Neural crest cell (in vitro differentiated cells): ENCODE measurements at regions not wholly inside any gene's neighbourhood (a gene's known extent, or its start where the extent isn't known, plus 50 kb on each side); places are given as distances from the start of the nearest gene placed in this dataset.

Experiments used
- DNase-seq: peaks from one replicate; pipeline ENCODE4 v3.0.0; 2021; ENCODE audit warnings: low read depth, mixed read lengths, low spot score
- H3K27ac Mint-ChIP-seq: one replicate; pipeline ENCODE4 v1.8.0; 2021; ENCODE audit warnings: mild to moderate bottlenecking, mixed read lengths; ENCODE audit not compliant: unreplicated experiment
- H3K27me3 Mint-ChIP-seq: 2 replicates; pipeline ENCODE4 v1.8.0; 2021; ENCODE audit warnings: low read depth, mild to moderate bottlenecking, mixed read lengths
- H3K36me3 Mint-ChIP-seq: 2 replicates; pipeline ENCODE4 v1.8.0; 2021; ENCODE audit warnings: low read depth, mild to moderate bottlenecking, mixed read lengths
- H3K4me1 Mint-ChIP-seq: 2 replicates; pipeline ENCODE4 v1.8.0; 2021; ENCODE audit warnings: mixed read lengths
- H3K4me3 Mint-ChIP-seq: one replicate; pipeline ENCODE4 v1.8.0; 2021; ENCODE audit warnings: mild to moderate bottlenecking, mixed read lengths
- H3K9me3 Mint-ChIP-seq: 2 replicates; pipeline ENCODE4 v1.8.0; 2021; ENCODE audit warnings: mixed read lengths
- TF ChIP-seq, protein P1 (sequence below): fragments of 200-600 bp; sonication (generic); conservative IDR thresholded peaks from 2 replicates; pipeline ENCODE4 v1.5.0; 2021; ENCODE audit warnings: antibody characterized with exemption, mild to moderate bottlenecking

DNA sequence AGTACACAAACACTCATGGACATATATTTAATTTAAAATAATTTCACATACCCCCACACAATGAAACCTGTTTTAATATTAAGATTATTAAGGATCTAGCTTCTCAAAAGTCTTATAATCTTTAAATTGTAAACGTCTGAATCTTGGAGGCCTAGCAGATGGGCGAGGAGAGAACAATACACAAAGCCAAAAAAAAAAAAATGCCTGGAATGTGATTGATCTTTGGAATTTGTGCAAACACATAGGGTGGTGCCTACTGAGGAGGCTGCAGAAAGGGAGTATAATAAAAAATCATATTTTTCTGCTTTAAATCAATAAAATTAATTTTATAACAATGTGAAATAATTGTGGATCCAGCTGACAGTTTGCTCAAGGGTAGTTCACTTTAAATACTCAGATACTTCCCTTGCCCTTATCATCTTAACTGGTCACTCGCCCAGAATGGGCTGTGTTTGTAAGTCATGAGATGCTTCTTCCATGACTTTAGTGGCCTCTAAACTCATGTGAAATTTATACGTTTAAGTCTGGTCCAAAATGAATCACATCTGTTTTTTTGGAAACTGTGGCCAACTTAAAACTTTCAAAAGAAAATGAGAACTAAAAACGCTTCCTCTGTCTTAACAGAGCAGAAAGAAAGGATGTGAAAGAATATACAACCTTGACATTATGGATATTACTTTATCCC, 802.8 kb upstream of the CXADR start:
- H3K27ac Mint-ChIP-seq = no peak overlapping the region
- H3K4me3 Mint-ChIP-seq = no peak overlapping the region
- peaks cover 2% of the 10 kb centered on the region for H3K9me3 Mint-ChIP-seq
- H3K36me3 Mint-ChIP-seq = no peaks in the 10 kb centered on the region
- TF ChIP-seq, protein P1, sequence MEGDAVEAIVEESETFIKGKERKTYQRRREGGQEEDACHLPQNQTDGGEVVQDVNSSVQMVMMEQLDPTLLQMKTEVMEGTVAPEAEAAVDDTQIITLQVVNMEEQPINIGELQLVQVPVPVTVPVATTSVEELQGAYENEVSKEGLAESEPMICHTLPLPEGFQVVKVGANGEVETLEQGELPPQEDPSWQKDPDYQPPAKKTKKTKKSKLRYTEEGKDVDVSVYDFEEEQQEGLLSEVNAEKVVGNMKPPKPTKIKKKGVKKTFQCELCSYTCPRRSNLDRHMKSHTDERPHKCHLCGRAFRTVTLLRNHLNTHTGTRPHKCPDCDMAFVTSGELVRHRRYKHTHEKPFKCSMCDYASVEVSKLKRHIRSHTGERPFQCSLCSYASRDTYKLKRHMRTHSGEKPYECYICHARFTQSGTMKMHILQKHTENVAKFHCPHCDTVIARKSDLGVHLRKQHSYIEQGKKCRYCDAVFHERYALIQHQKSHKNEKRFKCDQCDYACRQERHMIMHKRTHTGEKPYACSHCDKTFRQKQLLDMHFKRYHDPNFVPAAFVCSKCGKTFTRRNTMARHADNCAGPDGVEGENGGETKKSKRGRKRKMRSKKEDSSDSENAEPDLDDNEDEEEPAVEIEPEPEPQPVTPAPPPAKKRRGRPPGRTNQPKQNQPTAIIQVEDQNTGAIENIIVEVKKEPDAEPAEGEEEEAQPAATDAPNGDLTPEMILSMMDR = no peak
- no peak for DNase-seq
- H3K27me3 Mint-ChIP-seq = no peaks in the 10 kb centered on the region
- peaks cover 3% of the 10 kb centered on the region for H3K4me1 Mint-ChIP-seq

DNA sequence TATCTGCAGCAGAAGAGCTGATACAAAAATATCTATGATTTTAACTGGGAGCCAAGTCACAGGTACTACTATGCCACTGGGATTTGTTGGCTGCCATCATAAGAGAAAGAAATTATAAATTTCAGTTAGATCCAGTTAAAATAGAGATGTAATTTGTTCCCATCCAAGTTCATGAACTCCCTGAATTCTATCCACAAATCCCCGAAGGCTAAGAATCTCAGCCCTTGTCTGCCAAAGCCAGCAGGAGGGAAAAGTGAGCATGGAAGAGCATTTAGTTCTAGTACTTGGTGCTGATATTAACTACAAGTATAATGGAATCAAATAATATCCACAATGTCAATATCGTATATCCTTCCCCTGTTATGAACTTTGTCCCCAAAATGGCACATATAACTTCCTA, 801.1 kb upstream of the CXADR start:
- no peak for DNase-seq
- TF ChIP-seq, protein P1 = no peak
- H3K4me3 Mint-ChIP-seq = no peak overlapping the region
- H3K4me1 Mint-ChIP-seq = peaks cover 3% of the 10 kb centered on the region
- no peak overlapping the region for H3K27ac Mint-ChIP-seq
- peaks cover 2% of the 10 kb centered on the region for H3K9me3 Mint-ChIP-seq
- H3K36me3 Mint-ChIP-seq = no peaks in the 10 kb centered on the region
- no peaks in the 10 kb centered on the region for H3K27me3 Mint-ChIP-seq

GRCh38 chr21:16713331-16714117, 799.3 kb upstream of the CXADR start:
- Mint-ChIP-seq H3K4me3 (no peak overlapping the region), H3K27me3 (no peaks in the 10 kb centered on the region), H3K27ac (no peak overlapping the region), H3K4me1 (peaks cover 3% of the 10 kb centered on the region), H3K36me3 (no peaks in the 10 kb centered on the region), H3K9me3 (peaks cover 2% of the 10 kb centered on the region)
- TF ChIP-seq, protein P1 = no peak
- no peak for DNase-seq

DNA sequence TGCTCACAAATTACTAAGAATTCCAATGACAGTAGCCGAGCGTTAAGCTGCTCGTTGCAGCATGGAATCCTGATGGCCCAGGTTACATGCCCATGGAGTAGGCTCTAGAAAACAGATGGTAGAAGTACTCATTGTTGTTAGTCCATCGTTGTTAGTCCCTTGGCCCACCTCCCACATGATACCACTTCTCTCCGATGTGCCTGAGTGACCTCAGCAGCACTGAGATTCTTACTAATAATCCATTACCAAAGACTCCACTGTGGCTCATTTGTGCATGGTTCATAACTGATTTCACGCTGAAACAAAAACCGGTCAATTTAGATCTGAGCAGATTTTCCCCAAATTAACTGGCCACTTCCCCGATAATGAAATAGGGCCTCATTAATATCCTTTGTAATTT, 772.3 kb upstream of the CXADR start:
- peaks cover 5% of the 10 kb centered on the region for H3K9me3 Mint-ChIP-seq
- TF ChIP-seq, protein P1 = no peak
- no peak overlapping the region for H3K27ac Mint-ChIP-seq
- no peak overlapping the region for H3K4me3 Mint-ChIP-seq
- no peaks in the 10 kb centered on the region for H3K27me3 Mint-ChIP-seq
- no peaks in the 10 kb centered on the region for H3K36me3 Mint-ChIP-seq
- DNase-seq = no peak
- H3K4me1 Mint-ChIP-seq = peaks cover 18% of the 10 kb centered on the region

DNA sequence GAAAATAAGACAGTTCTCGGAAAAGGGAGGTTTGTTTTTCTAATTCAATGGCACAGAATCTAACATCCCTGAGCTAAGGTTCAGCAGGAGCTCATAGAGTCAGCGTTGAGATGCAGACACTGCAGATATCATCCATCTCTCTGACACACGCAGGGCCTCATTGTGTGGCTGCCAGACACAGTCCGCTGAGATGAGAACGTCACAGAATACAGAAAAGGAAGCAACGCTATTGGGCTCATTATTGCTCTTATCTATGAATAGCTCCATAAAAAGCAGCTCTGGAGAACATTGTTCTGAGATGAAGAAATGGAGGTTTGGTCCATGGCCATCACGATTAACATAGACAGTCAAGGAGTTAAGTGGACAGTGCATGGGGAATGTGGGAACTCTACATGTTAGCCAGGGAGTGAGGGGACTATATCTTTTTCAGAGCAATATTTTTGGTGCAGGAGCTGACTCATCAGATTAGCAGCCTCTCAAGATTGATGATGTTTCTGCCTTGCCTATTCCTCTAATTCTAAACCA, 771.6 kb upstream of the CXADR start:
- peaks cover 1% of the 10 kb centered on the region for H3K9me3 Mint-ChIP-seq
- no peak overlapping the region for H3K4me3 Mint-ChIP-seq
- H3K4me1 Mint-ChIP-seq = peaks cover 18% of the 10 kb centered on the region
- H3K27ac Mint-ChIP-seq = no peak overlapping the region
- H3K27me3 Mint-ChIP-seq = no peaks in the 10 kb centered on the region
- TF ChIP-seq, protein P1 = no peak
- no peak for DNase-seq
- H3K36me3 Mint-ChIP-seq = no peaks in the 10 kb centered on the region
